K562 (cell line): ENCODE measurements at regions not wholly inside any gene's neighbourhood (a gene's known extent, or its start where the extent isn't known, plus 50 kb on each side); places are given as distances from the start of the nearest gene placed in this dataset.

Source experiments
- CCAR2 ChIP-seq: fragments of 200-400 bp; formaldehyde crosslinking; IDR thresholded peaks from 2 replicates; pipeline ENCODE4 v1.6.1; 2017; ENCODE audit warnings: mild to moderate bottlenecking, low read depth, low read length
- TF ChIP-seq, protein P1 (sequence below), 3 experiments: IDR thresholded peaks in 2 of 3; conservative IDR thresholded peaks in 1 of 3; 2 replicates each; pipeline ENCODE4 v1.5.1; 2011 to 2012; ENCODE audit warnings: low read length in 3 of 3, mild to moderate bottlenecking in 3 of 3, control low read depth in 2 of 3, improper control_type of control experiment in 1 of 3, inconsistent platforms in 1 of 3, low read depth in 1 of 3, mixed read lengths in 1 of 3, moderate library complexity in 1 of 3; ENCODE audit not compliant: insufficient read depth in 2 of 3

GRCh38 chr12:83641789-83642188 lies 955.1 kb downstream of the TMTC2 start:
- TF ChIP-seq, protein P1, sequence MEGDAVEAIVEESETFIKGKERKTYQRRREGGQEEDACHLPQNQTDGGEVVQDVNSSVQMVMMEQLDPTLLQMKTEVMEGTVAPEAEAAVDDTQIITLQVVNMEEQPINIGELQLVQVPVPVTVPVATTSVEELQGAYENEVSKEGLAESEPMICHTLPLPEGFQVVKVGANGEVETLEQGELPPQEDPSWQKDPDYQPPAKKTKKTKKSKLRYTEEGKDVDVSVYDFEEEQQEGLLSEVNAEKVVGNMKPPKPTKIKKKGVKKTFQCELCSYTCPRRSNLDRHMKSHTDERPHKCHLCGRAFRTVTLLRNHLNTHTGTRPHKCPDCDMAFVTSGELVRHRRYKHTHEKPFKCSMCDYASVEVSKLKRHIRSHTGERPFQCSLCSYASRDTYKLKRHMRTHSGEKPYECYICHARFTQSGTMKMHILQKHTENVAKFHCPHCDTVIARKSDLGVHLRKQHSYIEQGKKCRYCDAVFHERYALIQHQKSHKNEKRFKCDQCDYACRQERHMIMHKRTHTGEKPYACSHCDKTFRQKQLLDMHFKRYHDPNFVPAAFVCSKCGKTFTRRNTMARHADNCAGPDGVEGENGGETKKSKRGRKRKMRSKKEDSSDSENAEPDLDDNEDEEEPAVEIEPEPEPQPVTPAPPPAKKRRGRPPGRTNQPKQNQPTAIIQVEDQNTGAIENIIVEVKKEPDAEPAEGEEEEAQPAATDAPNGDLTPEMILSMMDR (IDR thresholded peaks at IDR 0.05 in 2 of 3, conservative IDR thresholded peaks at IDR 0.05 in 1 of 3; ENCODE audit: insufficient read depth in 2 of 3, low read depth in 1 of 3, low read length in 3 of 3) = no peak
- no peak for TF ChIP-seq CCAR2
